Mucosa of descending colon (tissue), 3 donors: ENCODE measurements at regions not wholly inside any gene's neighbourhood (a gene's known extent, or its start where the extent isn't known, plus 50 kb on each side); places are given as distances from the start of the nearest gene placed in this dataset.

ENCODE experiments used
- ATAC-seq: fragments of 200-7000 bp; cut with Tn5 transposase; one replicate; pipeline ENCODE4 v1.9.1; 2020; ENCODE audit warnings: mild to moderate bottlenecking, moderate library complexity
- DNase-seq, 3 donors: peaks; one replicate each; pipeline ENCODE4 v3.0.0-alpha.2; 2020
- H3K36me3 ChIP-seq: fragments of 200-600 bp; one replicate; pipeline ENCODE4 v1.8.0; 2021; ENCODE audit warnings: low read depth, mild to moderate bottlenecking
- H3K4me1 ChIP-seq: fragments of 200-600 bp; one replicate; pipeline ENCODE4 v1.8.0; 2021; ENCODE audit warnings: low read depth, mild to moderate bottlenecking
- H3K4me3 ChIP-seq: fragments of 200-600 bp; one replicate; pipeline ENCODE4 v1.8.0; 2021; ENCODE audit warnings: mild to moderate bottlenecking
- H3K9me3 ChIP-seq: fragments of 200-600 bp; one replicate; pipeline ENCODE4 v1.8.0; 2021; ENCODE audit warnings: mild to moderate bottlenecking
- intact Hi-C, 2 donors: fragments of 100-400 bp; cut with DNase I in 1 of 2; cut with micrococcal nuclease in 1 of 2; formaldehyde crosslinking; loops; one replicate each; pipeline versions ENCODE4 v1.11.0 to v1.11.1; 2022; cut with DNase I, micrococcal nuclease
- TF ChIP-seq, protein P1 (sequence below): fragments of 200-600 bp; IDR thresholded peaks from one replicate; pipeline ENCODE4 v1.8.0; 2022; ENCODE audit warnings: antibody characterized with exemption, mild to moderate bottlenecking
- donor health status: DM: no; HTN: no; CAD: no; lungs with moderate emphysema.
- donor health status: DM: no; HTN: no; CAD: no.
- donor health status: DM: no; HTN: yes; CAD: no.

DNA sequence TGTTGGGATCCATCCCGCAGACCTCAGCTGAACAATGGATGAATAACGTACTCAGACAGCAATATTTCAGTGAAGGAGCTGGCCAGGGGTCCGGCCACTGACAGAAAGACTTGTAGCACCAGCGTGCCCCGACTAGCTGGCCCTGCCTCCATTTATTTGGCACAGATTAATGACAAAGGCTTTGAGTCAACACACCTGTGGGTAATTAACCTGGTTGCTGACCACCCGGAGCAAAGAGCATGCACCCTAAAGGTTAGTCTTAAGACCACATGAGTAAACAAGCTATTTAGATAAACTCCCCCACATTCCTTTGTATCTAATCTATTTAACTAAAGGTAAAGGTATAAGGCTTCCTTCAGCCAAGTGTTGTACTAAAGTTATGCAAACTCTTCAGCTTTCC lies 868.6 kb downstream of the LRFN5 start:
- Histone ChIP-seq H3K36me3 (no peaks in the 10 kb centered on the region), H3K4me1 (no peaks in the 10 kb centered on the region), H3K9me3 (peaks cover 4% of the 10 kb centered on the region), H3K4me3 (no peak overlapping the region)
- intact Hi-C loops, result no loop called here
- ATAC-seq, result no peak
- TF ChIP-seq, protein P1, sequence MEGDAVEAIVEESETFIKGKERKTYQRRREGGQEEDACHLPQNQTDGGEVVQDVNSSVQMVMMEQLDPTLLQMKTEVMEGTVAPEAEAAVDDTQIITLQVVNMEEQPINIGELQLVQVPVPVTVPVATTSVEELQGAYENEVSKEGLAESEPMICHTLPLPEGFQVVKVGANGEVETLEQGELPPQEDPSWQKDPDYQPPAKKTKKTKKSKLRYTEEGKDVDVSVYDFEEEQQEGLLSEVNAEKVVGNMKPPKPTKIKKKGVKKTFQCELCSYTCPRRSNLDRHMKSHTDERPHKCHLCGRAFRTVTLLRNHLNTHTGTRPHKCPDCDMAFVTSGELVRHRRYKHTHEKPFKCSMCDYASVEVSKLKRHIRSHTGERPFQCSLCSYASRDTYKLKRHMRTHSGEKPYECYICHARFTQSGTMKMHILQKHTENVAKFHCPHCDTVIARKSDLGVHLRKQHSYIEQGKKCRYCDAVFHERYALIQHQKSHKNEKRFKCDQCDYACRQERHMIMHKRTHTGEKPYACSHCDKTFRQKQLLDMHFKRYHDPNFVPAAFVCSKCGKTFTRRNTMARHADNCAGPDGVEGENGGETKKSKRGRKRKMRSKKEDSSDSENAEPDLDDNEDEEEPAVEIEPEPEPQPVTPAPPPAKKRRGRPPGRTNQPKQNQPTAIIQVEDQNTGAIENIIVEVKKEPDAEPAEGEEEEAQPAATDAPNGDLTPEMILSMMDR, result no peak
- DNase-seq, result no peak

DNA sequence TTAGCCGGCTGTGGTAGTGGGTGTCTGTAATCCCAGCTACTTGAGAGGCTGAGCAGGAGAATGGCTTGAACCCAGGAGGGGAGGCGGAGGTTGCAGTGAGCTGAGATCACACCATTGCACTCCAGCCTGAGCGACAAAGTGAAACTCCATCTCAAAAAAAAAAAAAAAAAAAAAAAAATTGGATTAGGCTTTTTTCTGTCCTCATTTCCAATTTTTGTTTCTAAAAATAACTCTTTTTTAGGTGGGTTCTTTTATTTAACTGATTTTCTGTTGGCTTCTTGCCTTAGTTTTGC lies 863.7 kb downstream of the LRFN5 start:
- Histone ChIP-seq H3K4me3 (no peak overlapping the region), H3K36me3 (no peaks in the 10 kb centered on the region), H3K4me1 (no peaks in the 10 kb centered on the region), H3K9me3 (peaks cover 4% of the 10 kb centered on the region)
- DNase-seq (no peak), ATAC-seq (no peak)
- TF ChIP-seq, protein P1, result no peak
- intact Hi-C loops, result no loop called here

DNA sequence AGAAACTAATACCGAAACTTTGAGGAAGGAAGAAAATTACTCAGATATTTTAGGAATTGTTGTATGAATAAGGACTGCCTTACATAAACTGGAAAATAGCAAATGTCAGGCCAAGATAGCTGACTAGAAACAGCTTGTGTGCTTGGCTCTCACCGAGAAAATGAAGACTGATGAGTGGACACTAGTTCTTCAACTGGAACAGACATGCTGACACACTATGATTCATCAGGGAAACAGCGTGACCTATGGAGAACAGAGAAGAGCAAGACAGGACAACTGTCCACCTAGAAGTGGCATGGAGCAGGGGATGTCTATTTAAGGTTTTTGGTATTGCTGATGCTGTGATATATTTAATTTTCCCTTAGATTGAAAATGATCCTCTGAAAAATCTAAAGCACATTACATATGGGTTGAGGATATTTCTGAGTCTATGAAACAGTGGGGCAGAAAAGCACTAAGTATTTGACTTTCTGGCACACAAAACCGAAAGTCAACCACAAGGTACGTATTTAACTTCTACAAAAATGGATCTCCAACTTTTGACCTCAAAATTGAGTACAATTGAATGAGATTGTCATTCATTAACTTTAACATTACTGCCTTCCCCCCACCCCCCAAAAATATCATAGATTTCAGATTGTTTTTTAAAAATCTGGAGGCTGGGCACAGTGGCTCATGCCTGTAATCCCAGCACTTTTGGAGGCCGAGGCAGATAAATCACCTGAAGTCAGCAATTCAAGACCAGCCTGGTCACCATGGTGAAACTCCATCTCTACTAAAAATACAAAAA lies 863.2 kb downstream of the LRFN5 start:
- TF ChIP-seq, protein P1, result no peak
- no peak overlapping the region for H3K4me3 ChIP-seq
- H3K9me3 ChIP-seq, result peaks cover 3% of the 10 kb centered on the region
- no peaks in the 10 kb centered on the region for H3K36me3 ChIP-seq
- ATAC-seq (no peak), DNase-seq (no peak)
- intact Hi-C loops, result no loop called here
- no peaks in the 10 kb centered on the region for H3K4me1 ChIP-seq

DNA sequence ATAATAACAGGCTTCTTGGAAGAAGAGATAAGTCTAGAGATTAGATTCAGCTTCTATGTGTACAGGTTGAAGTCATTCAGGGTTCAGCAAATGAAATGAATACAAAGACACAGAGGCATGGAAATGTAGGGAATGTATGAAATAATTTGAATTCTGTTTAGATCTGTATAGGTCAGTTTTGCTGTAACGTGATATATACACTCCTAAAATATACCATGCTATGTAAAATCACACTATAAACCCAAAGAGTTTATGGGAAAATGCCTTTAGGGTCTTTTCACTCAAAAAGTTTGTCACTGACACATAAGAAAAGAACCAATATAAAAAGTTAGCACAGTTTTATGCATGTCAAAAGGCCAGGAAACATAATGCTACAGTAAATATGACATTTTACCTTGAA lies 854.0 kb downstream of the LRFN5 start:
- intact Hi-C loops, result no loop called here
- no peaks in the 10 kb centered on the region for H3K4me1 ChIP-seq
- DNase-seq (no peak), ATAC-seq (no peak)
- no peaks in the 10 kb centered on the region for H3K36me3 ChIP-seq
- no peak overlapping the region for H3K4me3 ChIP-seq
- peaks cover 25% of the 10 kb centered on the region for H3K9me3 ChIP-seq
- TF ChIP-seq, protein P1, result no peak

DNA sequence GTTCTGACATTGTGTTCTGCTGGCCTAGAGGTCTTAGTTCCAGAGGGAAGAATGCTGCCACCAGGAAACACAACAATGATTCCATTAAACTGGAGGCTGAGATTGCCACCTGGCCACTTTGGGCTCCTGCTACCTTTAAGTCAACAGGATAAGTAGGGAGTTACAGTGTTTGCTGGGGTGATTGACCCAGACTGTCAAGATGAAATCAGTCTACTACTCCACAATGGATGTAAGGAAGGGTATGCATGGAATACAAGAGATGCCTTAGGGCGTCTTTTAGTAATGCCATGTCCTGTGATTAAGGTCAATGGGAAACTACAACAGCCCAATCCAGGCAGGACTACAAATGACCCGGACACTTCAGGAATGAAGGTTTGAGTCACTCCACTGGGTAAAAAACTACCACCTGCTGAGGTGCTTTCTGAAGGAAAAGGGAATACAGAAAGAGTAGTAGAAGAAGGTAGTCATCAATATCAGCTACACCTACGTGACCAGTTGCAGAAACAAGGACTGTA lies 852.6 kb downstream of the LRFN5 start:
- Histone ChIP-seq H3K9me3 (peaks cover 30% of the 10 kb centered on the region), H3K4me3 (no peak overlapping the region), H3K4me1 (no peaks in the 10 kb centered on the region), H3K36me3 (no peaks in the 10 kb centered on the region)
- ATAC-seq (no peak), DNase-seq (no peak)
- TF ChIP-seq, protein P1, result no peak
- intact Hi-C loops, result no loop called here
